MCF 10A (cell line): ENCODE measurements at regions not wholly inside any gene's neighbourhood (a gene's known extent, or its start where the extent isn't known, plus 50 kb on each side); places are given as distances from the start of the nearest gene placed in this dataset.
"Not testable (repeated sequence)": the region's sequence is repeated elsewhere in the genome, so short reads cannot be mapped to it uniquely, and the experiment has no call there.

Experiments
- BruUV-seq: library from RNA; stranded (reverse); fragments of 400-500 nt; replicated peaks from 2 replicates; lab custom pipeline; 2021; lab: Mats Ljungman, UMichigan
- CTCF ChIA-PET: fragments of 300-600 bp; sonication (Branson Sonifier 250); formaldehyde crosslinking; extraction: SDS; loops from one replicate; lab custom pipeline; 2021; ENCODE audit warnings: antibody characterized with exemption, inconsistent platforms; lab: Yijun Ruan, JAX
- POLR2A ChIA-PET: fragments of 300-600, 350-650 bp; sonication (Branson Sonifier 250); formaldehyde crosslinking; extraction: SDS; loops from one replicate; lab custom pipeline; 2020; ENCODE audit warnings: antibody characterized with exemption, inconsistent platforms; lab: Yijun Ruan, JAX
- DNase-seq: peaks from one replicate; pipeline ENCODE4 v3.0.0-alpha.2; 2018; ENCODE audit not compliant: unreplicated experiment
- H3K27ac Mint-ChIP-seq: one replicate; pipeline ENCODE4 v1.8.0; 2022; ENCODE audit warnings: mild to moderate bottlenecking, low read depth, mixed read lengths; ENCODE audit not compliant: unreplicated experiment
- H3K27me3 Mint-ChIP-seq: one replicate; pipeline ENCODE4 v1.8.0; 2022; ENCODE audit warnings: mixed read lengths; ENCODE audit not compliant: insufficient read depth, unreplicated experiment
- H3K36me3 Mint-ChIP-seq: one replicate; pipeline ENCODE4 v1.8.0; 2022; ENCODE audit warnings: mild to moderate bottlenecking, moderate library complexity, mixed read lengths; ENCODE audit not compliant: insufficient read depth, unreplicated experiment
- H3K4me1 Mint-ChIP-seq: one replicate; pipeline ENCODE4 v1.8.0; 2022; ENCODE audit warnings: mixed read lengths; ENCODE audit not compliant: insufficient read depth, unreplicated experiment
- H3K4me3 Mint-ChIP-seq: one replicate; pipeline ENCODE4 v1.8.0; 2022; ENCODE audit warnings: mild to moderate bottlenecking, moderate library complexity, mixed read lengths; ENCODE audit not compliant: unreplicated experiment
- H3K9me3 Mint-ChIP-seq: one replicate; pipeline ENCODE4 v1.8.0; 2022; ENCODE audit warnings: mixed read lengths; ENCODE audit not compliant: unreplicated experiment
- intact Hi-C: fragments of 100-400 bp; cut with micrococcal nuclease; formaldehyde crosslinking; loops from 2 replicates; pipeline ENCODE4 v1.14.1; 2022

DNA sequence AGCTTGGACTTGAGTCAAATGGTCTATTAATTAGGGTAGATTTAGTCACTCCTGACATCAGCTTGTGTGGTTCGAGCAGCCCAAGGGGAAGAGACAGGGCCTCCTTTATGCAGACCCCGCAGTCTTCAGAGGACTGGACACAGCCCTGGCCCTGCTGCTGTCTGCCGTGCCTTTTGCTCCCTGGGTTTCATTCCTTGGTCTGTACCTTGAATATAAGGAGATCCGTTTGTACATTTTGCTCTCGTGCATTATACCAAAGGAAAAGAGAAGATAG lies 119.4 kb upstream of the FAM20C start:
- H3K27me3 Mint-ChIP-seq, CTCF ChIA-PET, POLR2A ChIA-PET, H3K36me3 Mint-ChIP-seq, H3K9me3 Mint-ChIP-seq, H3K27ac Mint-ChIP-seq, BruUV-seq, DNase-seq, H3K4me1 Mint-ChIP-seq, intact Hi-C loops, H3K4me3 Mint-ChIP-seq: not testable (repeated sequence)

DNA sequence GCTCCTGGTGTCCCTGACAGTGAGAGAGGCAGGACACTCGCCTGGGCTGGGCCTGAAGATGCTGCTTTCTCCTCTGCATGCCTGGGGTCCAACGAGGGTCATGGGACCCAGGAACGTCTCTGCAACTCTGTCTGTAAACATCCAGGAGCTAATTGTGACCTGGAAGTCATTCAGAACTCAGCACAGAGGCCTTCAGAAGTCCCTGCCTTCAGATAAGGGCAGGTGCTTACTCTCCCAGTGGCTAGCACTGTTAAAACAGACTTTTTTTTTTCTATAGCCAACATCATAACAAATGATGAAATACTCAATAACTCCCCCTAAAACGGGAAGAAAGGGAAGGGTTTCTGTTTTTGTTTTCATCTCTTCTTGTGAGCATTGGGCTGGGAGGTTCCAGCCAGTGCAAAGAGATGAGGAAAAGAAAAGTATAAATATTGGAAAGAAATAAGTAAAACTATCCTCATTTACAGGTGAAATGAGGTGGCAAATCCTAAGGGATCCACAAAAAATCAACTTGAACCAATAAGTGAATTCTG lies 118.3 kb upstream of the FAM20C start:
- H3K36me3 Mint-ChIP-seq, DNase-seq, H3K4me1 Mint-ChIP-seq, H3K9me3 Mint-ChIP-seq, H3K4me3 Mint-ChIP-seq, intact Hi-C loops, POLR2A ChIA-PET, H3K27ac Mint-ChIP-seq, H3K27me3 Mint-ChIP-seq, BruUV-seq: not testable (repeated sequence)
- CTCF ChIA-PET, result interaction anchor here (0.7 kb wide), 1 partner anchor 30 kb away, joined by 3 read pairs; no protein-coding TSS in a partner anchor

GRCh38 chr7:75511-75910 lies 116.9 kb upstream of the FAM20C start:
- BruUV-seq, H3K27me3 Mint-ChIP-seq, H3K4me3 Mint-ChIP-seq, CTCF ChIA-PET, POLR2A ChIA-PET, intact Hi-C loops, H3K4me1 Mint-ChIP-seq, H3K27ac Mint-ChIP-seq, H3K9me3 Mint-ChIP-seq, H3K36me3 Mint-ChIP-seq, DNase-seq: not testable (repeated sequence)

DNA sequence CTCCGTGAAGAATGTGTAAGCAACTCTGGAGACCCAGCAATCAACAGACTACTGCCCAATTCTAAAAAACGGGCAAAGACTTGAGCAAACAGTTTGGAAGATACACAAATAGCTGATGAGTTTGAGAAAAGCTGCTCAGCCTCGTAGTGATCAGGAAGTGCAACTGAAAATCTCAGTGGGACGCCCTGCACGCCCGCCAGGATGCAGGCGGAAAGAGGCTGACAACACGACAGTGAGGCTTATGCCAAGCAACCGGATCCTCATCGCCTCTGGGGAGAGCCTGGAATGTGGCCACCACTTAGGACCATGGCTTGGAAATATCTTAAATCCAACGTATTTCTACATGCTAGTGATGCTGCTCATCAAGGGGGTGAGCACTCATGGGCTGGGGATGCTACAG lies 116.2 kb upstream of the FAM20C start:
- H3K4me1 Mint-ChIP-seq, H3K9me3 Mint-ChIP-seq, H3K36me3 Mint-ChIP-seq, POLR2A ChIA-PET, H3K27ac Mint-ChIP-seq, intact Hi-C loops, H3K4me3 Mint-ChIP-seq, CTCF ChIA-PET, DNase-seq, H3K27me3 Mint-ChIP-seq, BruUV-seq: not testable (repeated sequence)

DNA sequence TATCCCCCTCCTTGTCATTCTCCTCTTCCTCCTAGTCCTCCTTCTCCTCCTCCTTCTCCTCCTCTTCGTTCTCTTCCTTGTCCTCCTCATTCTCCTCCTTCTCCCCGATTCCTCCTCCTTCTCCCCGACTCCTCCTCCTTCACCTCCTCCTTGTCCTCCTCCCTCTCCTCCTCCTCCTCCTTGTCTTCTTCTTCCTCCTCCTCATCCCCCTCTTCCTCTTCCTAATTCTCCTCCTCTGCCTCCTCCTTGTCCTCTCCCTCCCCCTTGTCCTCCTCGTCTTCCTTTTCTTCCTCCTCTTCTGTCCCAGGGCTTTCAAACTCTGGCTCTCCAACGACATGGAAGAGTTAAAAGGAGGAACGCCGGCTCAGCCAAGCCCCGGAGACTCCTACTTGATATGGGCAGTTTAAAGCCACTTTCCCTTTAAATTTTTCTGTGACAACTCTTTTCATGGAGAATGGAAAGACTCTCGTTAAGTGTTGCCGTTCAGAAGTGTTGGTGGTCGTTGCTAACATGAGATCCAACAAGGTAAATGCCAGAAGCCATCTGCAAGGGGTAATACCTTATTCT lies 115.5 kb upstream of the FAM20C start:
- H3K9me3 Mint-ChIP-seq, BruUV-seq, intact Hi-C loops, DNase-seq, H3K36me3 Mint-ChIP-seq, H3K27ac Mint-ChIP-seq, H3K4me3 Mint-ChIP-seq, CTCF ChIA-PET, H3K4me1 Mint-ChIP-seq, POLR2A ChIA-PET: not testable (repeated sequence)
- peaks cover 12% of the 10 kb centered on the region for H3K27me3 Mint-ChIP-seq

DNA sequence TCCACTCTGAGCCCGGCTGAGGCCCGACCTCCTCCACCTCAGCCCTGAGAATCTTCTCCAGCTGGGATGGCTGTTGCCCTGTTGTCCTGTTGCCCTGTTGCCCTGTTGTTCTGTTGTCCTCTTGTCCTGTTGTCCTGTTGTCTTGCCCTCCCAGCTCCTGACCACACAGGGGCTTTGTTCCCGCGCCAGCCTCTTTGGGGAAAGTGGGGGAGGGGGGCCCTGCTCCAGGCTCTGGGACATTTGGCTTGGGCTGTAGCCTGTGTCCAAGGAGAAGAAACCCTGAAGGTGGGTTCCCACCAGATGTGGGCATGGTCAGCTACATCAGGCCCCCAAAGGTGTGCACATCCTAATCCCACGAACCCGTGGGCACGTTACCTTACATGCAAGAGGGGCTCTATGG lies 113.5 kb upstream of the FAM20C start:
- POLR2A ChIA-PET, H3K36me3 Mint-ChIP-seq, H3K9me3 Mint-ChIP-seq, H3K4me3 Mint-ChIP-seq, H3K27ac Mint-ChIP-seq, DNase-seq, BruUV-seq, intact Hi-C loops, CTCF ChIA-PET, H3K4me1 Mint-ChIP-seq: not testable (repeated sequence)
- peaks cover 12% of the 10 kb centered on the region for H3K27me3 Mint-ChIP-seq

DNA sequence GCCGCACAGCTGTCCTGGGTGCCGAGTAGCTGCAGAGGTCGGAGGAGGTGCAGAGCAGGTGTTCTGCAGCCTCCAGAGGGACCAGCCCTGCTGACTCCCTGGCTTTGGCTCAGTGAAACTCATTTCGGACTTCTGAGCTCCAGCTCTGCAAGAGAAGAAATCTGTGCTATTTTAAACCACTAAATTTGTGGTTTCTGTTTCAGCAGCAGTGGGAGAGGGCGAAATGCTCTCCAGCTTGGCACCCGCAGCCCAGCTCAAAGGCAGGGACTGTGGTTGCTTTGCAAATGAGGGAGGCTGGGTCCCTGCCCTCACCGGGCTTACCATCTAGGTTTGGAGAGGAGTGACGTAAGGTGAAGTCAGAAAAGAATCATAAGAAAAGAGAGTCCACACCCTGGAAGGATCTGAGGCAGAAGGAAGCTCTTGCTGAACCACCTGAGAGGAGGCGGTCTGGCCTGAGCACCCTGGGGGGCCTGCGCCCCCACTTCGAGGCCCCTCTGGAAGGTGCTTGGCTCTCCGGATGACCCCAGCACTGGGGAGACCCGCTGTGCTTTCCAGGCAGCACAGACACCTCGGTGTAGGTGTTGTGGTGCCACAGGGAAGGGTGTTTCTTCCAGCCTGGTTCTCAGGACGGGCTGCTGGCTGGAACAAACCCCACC lies 112.8 kb upstream of the FAM20C start:
- DNase-seq, CTCF ChIA-PET, BruUV-seq, H3K36me3 Mint-ChIP-seq, H3K27ac Mint-ChIP-seq, H3K4me3 Mint-ChIP-seq, intact Hi-C loops, H3K9me3 Mint-ChIP-seq, POLR2A ChIA-PET, H3K4me1 Mint-ChIP-seq: not testable (repeated sequence)
- H3K27me3 Mint-ChIP-seq, result peaks cover 12% of the 10 kb centered on the region
